ENCODE measurements at regions not wholly inside any gene's neighbourhood (a gene's known extent, or its start where the extent isn't known, plus 50 kb on each side); places are given as distances from the start of the nearest gene placed in this dataset.
A peak's percentile ranks its signal among the peaks of the same experiment; 100 is the strongest.

DNA sequence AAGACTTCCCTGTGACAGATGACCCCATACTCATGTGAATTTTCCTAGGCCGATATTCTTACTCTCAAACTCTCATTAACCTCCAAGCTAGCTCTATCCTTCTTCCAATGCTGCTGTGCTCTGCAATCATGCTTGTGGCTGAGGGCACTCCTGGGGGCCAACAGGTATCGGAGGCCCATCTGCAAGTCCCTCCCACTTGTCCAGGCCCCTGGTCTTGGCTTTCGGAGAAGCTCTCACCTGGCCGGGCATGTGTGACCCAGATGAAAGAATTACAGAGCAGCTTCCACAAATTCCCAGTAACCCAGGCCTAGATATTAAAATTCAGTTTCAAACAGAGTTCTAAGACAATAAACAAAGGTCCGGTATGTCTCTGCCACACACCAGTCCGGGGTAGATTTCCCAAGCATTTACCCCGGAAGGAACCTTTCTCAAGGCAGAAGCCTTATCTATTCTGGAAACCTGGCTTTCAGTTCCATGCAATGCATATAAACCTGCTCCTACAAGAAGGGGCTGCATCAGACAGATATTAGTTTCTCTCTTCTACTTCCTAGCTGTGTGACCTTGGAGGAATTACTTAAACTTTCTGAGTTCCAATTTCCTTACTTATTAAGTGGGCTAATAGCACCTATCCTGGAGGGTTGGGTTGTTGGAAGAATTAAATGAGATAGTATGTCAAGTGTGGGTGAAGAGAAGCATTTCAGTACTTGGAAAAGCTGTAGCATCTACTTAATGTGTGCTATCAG, 270.8 kb downstream of the PTTG2 start:
- no peak for DNase-seq

DNA sequence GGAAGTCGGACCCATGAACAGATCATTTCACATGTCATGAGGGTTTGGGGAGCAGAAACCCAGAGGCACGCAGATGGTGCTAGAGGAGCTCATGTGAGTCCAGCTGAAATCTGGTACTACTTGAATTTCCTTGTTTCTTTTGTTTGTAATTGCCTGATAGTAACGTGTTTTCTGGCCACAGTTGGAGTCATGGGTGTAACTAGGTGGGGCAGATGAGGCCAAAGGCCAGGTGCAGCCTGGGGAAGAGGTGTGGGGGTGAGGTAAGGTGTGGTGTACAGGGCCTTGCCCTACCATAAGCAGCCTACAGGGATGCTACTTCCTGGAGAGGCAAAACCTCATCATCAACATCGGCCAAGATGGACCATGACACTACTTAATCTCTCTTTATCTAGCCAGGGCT, 271.4 kb downstream of the PTTG2 start:
- DNase-seq = no peak

DNA sequence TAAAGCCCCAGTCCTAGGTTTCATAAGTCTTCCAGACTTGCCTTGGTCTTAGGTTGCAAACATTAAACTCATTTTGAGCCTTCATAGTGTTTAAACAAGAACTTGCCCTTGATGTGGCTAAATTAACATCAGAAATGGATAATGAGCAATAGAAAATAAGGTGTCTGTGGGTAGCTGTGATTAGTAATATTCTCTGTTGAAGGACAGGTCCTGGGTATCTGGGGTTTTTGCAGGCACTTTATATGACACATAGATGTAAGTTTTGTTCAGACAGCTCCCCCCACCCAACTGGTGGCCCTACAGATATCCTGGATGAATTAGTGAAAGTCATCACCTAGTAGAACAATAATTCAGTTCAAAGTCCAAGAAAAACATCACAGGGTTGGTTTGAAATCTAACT, 272.5 kb downstream of the PTTG2 start:
- DNase-seq = no peak

DNA sequence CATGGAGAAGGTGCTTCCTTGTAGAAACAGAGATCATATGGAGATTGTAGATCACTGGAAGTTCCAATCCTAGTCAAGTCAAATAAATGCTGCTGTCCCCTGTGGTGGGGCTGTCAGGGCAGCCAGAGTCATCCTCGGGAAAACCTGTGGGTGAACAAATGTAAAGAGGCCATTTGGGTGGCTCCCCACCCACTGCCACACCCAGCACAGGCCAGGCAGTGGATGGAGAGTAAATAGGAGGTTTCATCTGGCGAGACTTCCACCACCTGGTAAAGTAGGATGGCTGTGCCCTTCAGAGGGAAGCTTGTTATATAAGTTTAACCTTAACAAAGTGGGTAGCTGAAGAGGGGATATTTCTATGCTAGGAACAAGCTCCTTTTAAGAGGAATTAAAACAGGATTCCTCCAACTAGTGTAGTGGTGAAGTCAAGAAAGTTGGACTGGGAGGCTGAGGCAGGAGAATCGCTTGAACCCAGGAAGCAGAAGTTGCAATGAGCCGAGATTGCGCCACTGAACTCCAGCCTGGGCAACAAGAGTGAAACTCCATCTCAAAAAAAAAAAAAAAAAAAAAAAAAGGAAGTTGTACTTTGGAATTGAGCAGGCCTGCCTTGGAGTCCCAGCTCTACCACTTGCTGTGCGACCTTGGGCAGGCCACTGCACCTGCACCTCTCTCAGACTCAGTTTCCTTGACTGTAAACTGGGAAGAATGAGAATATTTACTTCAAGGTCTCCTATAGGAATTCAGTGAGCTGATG, 273.7 kb downstream of the PTTG2 start:
- DNase-seq = no peak

DNA sequence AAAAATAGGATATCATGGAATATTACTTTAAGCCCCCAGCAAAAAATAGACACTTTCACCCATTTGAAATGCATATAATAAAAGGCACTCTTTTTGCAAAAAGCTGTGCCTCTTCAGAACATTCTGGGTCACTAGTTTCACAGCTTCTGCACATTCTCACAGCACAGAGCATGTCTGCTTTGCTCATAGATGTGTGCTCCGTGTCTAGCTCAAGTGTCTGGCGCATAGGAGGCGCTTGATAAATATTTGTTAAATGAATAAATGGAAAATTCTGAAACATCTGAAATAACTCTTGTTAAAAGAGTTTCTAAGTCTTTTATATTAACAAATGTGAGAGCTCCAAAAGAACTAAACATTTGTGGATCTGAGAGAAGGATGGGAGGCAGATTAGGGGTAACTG, 275.2 kb downstream of the PTTG2 start:
- no peak for DNase-seq

DNA sequence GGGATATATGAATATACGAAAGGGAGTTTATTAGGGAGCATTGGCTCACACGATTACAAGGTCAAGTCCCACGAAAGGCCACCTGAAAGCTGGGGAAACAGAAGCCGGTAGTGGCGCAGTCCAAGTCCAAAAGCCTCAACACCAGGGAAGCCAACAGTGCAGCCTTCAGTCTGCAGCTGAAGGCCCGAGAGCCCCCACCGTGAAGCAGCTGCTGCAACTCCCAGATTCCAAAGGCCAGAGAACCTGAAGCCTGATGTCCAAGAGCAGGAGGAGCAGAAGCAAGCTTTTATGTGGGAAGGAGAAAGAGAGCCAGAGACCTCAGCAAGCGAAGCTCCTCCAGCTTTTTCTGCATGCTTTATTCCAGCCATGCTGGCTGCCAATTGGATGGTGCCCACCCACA, 275.8 kb downstream of the PTTG2 start:
- DNase-seq = no peak

DNA sequence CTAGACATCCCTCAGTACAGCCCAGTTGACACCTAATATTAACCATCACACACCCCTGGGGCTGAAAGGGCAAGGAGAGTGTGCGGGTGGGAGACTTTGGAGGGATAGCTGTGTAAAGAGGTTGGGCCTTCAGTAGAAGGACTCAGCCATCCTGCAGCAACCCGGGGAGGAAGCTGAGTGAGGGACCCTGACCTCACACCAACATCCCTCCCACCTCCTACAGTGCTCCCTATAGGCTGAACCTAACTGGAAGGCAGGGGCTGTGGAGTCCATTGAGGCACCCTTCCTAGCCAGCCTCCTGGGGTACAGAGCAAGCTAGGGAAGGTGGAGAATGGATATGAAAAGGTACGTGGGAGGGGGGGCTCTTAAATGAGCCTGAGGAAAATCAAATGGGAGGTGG, 276.3 kb downstream of the PTTG2 start:
- no peak for DNase-seq

DNA sequence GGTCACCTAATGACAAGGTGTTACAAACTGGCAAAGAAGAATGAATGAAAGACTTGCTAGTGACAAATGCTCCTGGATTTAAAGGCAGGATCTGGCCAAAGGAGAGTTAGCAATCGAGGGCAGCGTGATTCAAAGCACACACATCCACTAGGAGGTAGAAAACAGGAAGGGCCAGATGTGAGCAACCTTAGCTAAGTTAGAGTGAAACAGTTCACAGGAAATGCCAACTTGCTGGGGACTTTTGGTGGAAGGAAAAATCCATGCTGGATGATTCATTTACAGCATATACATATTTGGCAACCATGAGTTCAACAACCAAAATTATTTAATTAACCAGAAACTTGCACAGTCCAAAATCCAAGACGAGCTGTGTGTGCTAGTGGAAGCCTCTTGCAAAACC, 276.9 kb downstream of the PTTG2 start:
- DNase-seq = no peak

DNA sequence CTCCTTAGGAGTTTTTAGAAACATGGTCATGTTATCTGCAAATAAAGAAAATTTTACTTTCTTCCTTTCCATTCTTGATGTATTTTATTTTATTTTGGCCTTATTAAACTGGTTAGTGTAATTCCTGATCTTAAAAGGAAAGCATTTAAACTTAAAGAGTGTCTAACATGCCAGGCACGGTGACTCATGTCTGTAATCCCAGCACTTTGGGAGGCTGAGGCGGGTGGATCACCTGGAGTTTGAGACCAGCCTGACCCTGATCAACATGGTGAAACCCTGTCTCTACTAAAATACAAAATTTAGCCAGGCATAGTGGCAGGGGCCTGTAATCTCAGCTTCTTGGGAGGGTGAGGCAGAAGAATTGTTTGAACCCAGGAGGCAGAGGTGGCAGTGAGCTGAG, 281.3 kb downstream of the PTTG2 start:
- no peak for DNase-seq

DNA sequence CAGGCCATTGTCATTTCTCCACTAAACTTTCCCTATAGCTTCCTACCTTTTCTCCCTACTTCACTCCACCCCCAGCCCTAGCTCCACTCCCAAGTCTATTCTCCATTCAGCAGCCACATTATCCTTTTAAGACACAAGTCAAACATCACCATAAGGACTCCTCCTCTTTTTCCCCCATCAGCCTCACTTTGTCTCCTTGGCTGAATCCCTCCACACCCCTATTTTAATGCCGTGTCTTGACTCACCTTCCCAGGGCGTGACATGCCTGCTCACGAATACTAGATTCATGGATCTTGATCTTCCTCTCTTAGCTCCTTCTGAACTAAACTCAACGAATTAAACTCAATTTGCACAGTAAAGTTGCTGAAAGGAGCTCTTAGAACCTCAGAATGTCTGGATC, 281.9 kb downstream of the PTTG2 start:
- DNase-seq = no peak

DNA sequence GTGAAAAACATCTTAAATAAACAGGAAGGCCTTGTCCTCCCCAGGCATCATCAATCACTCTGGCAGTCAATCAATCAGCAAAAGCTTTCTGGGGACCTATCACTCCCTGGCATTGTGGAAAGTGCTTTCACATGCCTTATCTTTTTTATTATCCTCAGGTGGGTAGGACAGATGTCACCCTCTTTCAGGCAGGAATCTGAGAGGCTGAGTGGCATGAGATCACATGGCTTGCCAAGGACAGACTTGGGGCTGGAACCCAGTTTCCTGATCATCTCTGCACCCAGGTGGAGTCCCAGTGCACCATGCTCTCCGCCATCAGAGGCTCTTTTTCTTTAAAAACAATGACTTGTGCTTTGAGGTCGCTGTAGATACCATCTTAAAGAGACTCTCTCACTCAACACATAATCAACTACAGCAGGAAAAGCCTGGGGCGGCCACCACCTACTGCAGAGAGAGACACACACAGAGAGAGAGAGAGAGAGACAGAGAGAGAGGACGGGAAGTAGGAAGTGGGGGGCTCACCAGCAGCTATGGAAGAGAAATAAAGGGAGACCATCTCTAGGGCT, 282.7 kb downstream of the PTTG2 start:
- no peak for DNase-seq

DNA sequence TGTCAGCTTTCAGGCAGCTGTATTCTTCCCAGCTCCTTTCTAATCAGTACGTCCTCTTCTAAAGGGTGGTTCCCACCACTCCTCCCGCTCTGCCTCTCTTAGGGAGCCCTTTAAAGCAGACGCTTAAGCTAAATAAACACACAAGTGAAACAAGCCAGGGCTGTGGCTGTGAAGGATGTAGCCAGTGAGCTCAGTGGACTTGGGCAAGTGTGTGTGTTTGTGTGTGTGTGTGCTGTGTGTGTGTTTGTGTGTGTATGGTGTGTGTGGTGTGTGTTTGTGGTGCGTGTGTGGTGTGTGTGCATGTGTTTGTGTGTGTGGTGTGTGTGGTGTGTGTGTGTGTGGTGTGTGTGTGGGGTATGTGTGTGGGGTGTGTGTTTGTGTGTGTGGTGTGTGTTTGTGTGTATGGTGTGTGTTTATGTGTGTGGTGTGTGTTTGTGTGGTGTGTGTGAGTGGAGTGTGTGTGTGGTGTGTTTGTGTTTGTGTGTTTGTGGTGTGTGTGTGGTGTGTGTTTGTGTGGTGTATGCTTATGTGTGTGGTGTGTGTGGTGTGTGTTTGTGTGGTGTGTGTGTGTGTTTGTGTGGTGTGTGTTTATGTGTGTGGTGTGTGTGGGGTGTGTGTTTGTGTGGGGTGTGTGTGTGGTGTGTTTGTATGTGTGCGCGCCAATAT, 283.3 kb downstream of the PTTG2 start:
- no peak for DNase-seq

DNA sequence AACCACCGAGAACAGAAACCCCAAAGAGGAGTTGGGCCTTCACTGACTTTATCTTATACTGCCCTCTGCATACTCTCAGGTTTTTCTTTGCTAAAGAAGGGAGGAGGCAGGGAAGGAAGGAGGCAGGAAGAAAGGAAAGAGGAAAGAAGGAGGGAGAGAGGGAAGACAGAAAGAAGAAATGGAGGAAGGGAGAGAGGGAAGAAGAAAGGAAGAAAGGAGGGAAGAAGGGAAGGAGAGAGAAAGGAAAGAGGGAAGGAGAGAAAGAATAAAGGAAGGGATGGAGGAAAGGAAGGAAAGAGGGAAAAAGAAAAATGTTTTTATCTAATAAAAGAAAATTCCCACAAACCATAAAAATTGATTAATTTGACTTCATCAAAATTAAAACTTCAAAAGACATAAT, 294.6 kb downstream of the PTTG2 start:
- DNase-seq = no peak

DNA sequence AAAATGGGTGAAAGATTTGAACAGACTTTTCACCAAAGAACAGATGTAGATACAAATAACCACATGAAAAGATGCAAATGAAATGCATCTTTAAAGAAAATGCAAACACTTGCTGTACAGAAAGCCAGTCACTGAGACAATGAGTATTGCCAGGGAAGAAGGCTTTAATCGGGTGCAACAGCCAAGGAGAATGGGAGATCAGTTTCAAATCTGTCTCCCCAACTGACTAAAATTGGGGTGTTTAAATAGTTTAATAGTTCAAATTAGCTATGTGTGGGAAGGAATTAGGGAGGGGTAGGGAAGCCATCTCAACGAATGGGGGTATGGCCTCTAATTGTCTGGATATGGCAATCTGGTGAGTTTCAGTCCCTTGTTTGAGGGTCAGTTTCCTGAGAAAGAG, 295.4 kb downstream of the PTTG2 start:
- no peak for DNase-seq

DNA sequence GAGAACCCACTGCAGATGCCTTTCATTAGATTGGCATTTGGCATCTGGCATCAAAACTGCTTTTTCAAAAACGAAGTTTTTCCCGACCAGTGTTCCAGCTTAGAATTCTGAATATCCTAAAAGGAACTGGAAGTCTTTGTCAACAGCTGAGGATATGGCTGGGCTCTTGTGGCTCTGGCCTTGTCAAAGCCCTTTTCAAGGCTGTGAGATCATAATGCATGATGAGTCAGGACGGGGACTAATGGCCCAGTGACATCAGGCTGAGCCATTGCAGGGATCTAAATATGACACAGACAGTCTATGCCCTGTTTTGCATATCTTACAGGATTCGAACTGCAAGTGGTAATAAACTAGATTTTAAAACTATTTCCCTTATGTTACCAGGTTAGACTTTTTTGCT, 306.4 kb downstream of the PTTG2 start:
- peak in 1 of 2 experiments; percentile 4 for DNase-seq

DNA sequence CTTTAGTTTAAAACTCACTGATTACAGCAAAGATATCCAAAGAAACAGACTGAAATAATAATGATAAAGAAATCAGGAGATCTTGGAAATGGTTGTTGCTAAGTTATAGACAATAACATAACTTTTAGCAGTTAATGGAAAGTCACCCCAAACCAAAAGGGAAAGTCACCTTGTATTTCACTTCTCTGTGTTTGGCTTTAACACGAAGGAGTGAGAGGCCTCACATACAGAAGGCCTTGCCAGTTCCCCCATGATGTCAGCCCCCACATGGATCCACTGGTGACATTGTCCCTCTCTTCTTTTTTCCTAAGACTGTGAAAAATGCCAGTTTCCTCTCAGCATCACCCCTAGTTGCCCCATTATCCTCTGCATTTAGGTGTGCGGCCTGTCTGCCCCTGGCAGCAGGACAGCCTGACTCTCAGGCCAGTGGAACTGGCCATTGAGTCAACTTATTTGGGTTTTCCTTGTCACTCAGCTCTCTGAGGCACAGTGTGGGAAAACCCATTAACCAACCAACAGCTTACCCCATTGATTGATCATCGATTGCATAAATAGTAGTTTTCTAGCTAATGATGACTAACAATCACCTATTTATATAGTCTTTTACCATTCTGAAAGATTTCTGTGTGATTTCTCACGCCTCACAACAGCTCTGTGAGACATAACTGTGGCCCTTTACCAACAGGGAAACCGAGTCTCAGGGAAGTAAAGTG, 308.1 kb downstream of the PTTG2 start:
- no peak for DNase-seq

DNA sequence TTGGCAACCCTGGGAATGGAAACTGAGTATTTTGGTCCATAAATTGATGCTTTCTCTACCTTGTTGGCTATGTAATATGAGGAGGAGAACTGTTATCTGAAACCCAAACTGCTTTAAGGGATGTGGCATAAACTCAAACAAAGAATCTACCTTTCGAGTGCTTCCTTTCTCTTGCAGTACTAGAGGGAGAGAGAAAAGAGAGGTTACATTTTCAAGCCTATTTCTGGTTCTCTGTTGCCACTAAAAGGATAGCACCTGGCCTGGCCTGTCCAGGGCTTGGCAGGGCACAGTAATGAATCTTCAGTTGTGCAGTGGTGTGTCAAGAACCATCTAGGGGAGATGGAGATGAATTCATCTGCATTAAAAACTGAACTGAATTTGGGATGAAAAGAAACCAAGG, 308.6 kb downstream of the PTTG2 start:
- DNase-seq = no peak

DNA sequence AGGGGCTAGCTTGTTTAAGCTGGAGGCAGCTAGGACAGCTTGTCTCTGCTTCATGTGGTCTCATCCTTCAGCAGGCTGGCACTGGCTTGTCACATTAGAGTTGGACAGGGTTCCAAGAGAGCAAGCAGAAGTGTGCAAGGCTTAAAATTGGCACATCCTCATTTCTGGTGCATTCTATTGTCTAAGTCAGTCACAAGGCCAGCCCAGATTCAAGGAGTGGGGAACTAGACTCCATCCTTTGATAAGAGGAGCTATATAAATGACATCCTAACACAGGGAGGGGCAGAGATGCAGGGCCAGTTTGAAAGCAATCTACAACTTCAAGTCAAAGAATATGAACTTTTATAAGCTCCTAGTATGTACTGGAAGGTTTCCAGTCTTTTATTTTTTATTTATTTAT, 313.2 kb downstream of the PTTG2 start:
- DNase-seq = no peak

DNA sequence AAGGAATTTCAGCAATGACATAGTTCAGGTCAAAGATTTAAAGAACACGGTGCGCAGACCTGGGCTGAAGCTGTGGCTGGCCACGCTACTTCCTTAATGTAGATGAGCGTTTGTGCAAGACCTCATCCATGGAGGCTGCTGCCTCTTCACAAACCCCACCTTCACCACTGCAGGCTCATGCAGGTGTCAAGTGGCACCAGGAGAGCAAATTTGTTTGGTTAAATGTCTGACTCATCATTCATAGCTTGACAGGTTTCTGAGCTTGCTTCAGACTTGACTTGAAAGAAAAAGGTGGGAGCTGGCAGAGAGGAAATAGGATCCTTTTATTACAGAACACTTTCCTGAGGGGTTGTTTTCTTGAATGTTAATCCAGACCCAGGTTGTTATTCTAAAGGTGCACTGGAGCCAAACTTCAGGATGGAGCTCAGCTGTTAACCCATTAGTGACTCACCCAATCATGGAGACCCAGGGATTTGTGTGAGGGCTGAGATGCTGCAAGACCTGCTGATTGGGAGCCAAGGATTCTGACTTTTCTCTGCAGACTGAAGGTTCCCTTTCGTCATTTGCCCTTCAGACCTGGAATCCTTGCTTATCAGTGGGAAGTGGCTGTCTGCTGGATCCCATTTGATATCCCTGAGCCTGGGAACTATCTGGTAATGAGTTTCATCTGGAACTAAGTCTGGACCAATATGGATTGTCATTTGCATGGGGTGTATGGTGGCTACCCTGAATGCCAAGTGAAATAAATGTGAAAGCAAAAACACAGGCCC, 315.3 kb downstream of the PTTG2 start:
- no peak for DNase-seq

DNA sequence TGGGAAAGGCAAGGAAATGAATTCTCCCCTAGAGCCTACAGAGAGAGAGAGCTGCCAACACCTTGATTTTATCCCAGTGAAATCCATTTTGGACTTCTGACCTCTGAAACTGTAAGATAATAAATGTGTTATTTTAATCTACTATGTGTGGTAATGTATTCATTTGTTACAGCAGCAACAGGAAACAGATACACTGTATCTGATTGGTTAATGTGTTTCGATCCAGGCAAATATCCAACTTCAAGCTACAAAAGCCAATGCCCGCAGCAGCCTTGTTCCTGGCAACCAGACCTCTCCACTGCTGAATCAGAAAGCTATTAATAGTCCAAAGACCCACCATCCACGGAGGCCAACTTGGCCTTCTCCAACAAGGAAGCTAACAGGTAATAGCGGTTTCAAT, 318.1 kb downstream of the PTTG2 start:
- no peak for DNase-seq

DNA sequence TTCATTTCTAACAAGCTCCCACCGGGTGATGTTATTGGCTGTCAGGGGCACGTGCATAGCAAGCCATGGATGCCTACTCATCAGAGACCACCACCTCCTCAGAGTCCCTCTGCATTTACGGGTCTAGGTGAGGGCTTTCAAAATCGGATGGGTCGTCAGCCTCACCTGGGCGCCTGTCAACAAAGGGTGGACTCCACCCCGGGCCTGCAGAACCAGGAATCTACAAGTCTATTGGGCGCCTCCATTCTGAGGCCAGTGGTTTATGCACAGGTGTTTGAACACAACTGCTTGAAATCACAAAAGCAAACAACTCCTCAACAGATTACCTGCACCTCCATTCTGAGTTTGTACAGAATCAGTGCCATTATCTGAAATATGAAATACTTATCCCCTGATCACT, 318.9 kb downstream of the PTTG2 start:
- DNase-seq = no peak

DNA sequence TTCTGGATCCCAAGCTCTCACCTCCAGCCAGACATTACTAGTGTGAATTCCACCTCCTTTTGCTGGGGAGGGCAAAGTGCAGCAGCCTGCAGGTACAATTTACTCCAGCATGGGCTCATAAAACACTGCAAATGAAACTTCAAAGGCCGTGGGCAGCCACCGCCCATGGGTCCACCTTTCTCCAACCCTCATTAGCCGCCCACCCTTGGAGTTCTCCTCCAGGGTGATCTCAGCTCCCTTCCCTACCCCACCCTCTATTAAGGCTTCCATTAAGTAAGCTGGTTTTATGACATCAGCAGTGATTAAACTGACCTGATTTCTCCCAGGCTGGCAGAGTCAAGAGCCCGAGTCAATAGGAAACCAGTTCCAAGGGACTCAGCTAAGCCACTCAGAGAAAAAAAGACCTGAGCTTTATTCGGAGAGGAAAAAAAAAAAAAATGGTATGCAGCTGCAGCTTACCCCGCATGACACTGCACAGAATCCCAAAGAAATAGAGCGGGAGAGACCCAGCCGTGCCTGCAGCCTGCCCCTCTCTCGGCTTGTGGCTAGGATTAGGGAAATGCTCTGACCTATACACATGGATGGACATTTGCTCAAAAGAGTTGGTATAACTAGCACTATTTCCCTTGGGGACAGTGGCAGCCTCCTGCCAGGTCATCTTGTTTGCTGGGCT, 319.6 kb downstream of the PTTG2 start:
- no peak for DNase-seq
